SKM-1 treated with dmso at 0.1 percent for 144 hours (cell line): ENCODE measurements at regions not wholly inside any gene's neighbourhood (a gene's known extent, or its start where the extent isn't known, plus 50 kb on each side); places are given as distances from the start of the nearest gene placed in this dataset.
"Not testable (repeated sequence)": the region's sequence is repeated elsewhere in the genome, so short reads cannot be mapped to it uniquely, and the experiment has no call there.

Experiments used
- DNase-seq: peaks from one replicate; lab custom pipeline; 2025; ENCODE audit not compliant: unreplicated experiment; lab: John Stamatoyannopoulos, UW

GRCh38 chr15:77843546-77843945 lies 210.8 kb upstream of the LINGO1 start:
- DNase-seq: no peak

- DNase-seq: no peak
Measured at GRCh38 chr15:77840991-77841775, 208.5 kb upstream of the LINGO1 start.

GRCh38 chr15:77839970-77840905 lies 207.5 kb upstream of the LINGO1 start:
- DNase-seq: no peak

- DNase-seq: no peak
Measured at GRCh38 chr15:77839456-77839855, 206.7 kb upstream of the LINGO1 start.

- no peak for DNase-seq
Measured at GRCh38 chr15:77838595-77838994, 205.9 kb upstream of the LINGO1 start.

GRCh38 chr15:77838061-77838460 lies 205.3 kb upstream of the LINGO1 start:
- no peak for DNase-seq

- no peak for DNase-seq
Measured at GRCh38 chr15:77837649-77838025, 204.9 kb upstream of the LINGO1 start.

- DNase-seq: no peak
Measured at GRCh38 chr15:77836906-77837648, 204.4 kb upstream of the LINGO1 start.

GRCh38 chr15:77836121-77836692 lies 203.5 kb upstream of the LINGO1 start:
- no peak for DNase-seq

GRCh38 chr15:77834276-77834990 lies 201.7 kb upstream of the LINGO1 start:
- no peak for DNase-seq

- no peak for DNase-seq
Measured at GRCh38 chr15:77832874-77833273, 200.2 kb upstream of the LINGO1 start.

- DNase-seq: no peak
Measured at GRCh38 chr15:77831986-77832385, 199.3 kb upstream of the LINGO1 start.

- DNase-seq: no peak
Measured at GRCh38 chr15:77830051-77830468, 197.3 kb upstream of the LINGO1 start.

GRCh38 chr15:77829331-77829730 lies 196.6 kb upstream of the LINGO1 start:
- DNase-seq: not testable (repeated sequence)

- DNase-seq: no peak
Measured at GRCh38 chr15:77827860-77828259, 195.1 kb upstream of the LINGO1 start.

- no peak for DNase-seq
Measured at GRCh38 chr15:77826006-77826695, 193.4 kb upstream of the LINGO1 start.

- no peak for DNase-seq
Measured at GRCh38 chr15:77825546-77825945, 192.8 kb upstream of the LINGO1 start.

- DNase-seq: no peak
Measured at GRCh38 chr15:77825252-77825542, 192.5 kb upstream of the LINGO1 start.

GRCh38 chr15:77824361-77825251 lies 191.9 kb upstream of the LINGO1 start:
- DNase-seq: no peak
